GM06990 (cell line): ENCODE measurements at regions not wholly inside any gene's neighbourhood (a gene's known extent, or its start where the extent isn't known, plus 50 kb on each side); places are given as distances from the start of the nearest gene placed in this dataset.
A peak's percentile ranks its signal among the peaks of the same experiment; 100 is the strongest.
"Not testable (repeated sequence)": the region's sequence is repeated elsewhere in the genome, so short reads cannot be mapped to it uniquely, and the experiment has no call there.

Experiments used
- DNase-seq: peaks from one replicate; pipeline ENCODE4 v3.0.0-alpha.2; 2011; ENCODE audit not compliant: insufficient read length; ENCODE audit errors: extremely low read depth
- H3K27me3 ChIP-seq: replicated peaks from 2 replicates; pipeline ENCODE4 v1.6.0; 2011; ENCODE audit warnings: low read length; ENCODE audit not compliant: control insufficient read depth, insufficient read depth
- H3K36me3 ChIP-seq: 2 replicates; pipeline ENCODE4 v1.5.1; 2011; ENCODE audit warnings: low read length; ENCODE audit not compliant: control insufficient read depth, insufficient read depth
- H3K4me3 ChIP-seq: replicated peaks from 2 replicates; pipeline ENCODE4 v1.5.1; 2011; ENCODE audit warnings: low read depth, mild to moderate bottlenecking, control low read depth, low read length
- TF ChIP-seq, protein P1 (sequence below): IDR thresholded peaks from 2 replicates; pipeline ENCODE4 v1.5.1; 2011; ENCODE audit warnings: low read length, control low read depth, mild to moderate bottlenecking, inconsistent platforms; ENCODE audit not compliant: insufficient read depth, poor library complexity, severe bottlenecking

DNA sequence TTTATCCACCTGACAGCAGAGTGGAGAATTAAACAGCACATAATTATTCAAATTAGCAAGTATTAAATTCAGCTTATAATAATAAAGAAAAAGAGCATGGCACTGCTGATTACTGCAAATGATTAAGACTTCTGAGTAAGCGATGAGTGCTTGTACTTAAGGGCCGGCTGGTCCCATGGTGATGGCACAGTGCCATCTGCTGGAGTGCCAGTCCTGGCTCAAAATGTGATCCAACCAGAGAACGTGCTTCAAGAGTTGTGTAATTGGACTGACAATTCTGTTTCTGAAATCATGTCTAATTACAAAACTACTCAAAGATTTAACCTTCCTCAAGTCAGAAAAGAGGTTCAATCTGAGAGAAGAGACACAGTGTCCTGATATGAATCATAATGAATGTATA, 181.6 kb upstream of the RGS17 start:
- Histone ChIP-seq H3K27me3 (no peaks in the 10 kb centered on the region), H3K4me3 (no peak overlapping the region), H3K36me3 (no peaks in the 10 kb centered on the region)
- DNase-seq = peak; percentile 13
- TF ChIP-seq, protein P1, sequence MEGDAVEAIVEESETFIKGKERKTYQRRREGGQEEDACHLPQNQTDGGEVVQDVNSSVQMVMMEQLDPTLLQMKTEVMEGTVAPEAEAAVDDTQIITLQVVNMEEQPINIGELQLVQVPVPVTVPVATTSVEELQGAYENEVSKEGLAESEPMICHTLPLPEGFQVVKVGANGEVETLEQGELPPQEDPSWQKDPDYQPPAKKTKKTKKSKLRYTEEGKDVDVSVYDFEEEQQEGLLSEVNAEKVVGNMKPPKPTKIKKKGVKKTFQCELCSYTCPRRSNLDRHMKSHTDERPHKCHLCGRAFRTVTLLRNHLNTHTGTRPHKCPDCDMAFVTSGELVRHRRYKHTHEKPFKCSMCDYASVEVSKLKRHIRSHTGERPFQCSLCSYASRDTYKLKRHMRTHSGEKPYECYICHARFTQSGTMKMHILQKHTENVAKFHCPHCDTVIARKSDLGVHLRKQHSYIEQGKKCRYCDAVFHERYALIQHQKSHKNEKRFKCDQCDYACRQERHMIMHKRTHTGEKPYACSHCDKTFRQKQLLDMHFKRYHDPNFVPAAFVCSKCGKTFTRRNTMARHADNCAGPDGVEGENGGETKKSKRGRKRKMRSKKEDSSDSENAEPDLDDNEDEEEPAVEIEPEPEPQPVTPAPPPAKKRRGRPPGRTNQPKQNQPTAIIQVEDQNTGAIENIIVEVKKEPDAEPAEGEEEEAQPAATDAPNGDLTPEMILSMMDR = peak; percentile 72

GRCh38 chr6:153309651-153310050, 178.6 kb upstream of the RGS17 start:
- H3K27me3 ChIP-seq = no peaks in the 10 kb centered on the region
- H3K36me3 ChIP-seq = no peaks in the 10 kb centered on the region
- no peak overlapping the region for H3K4me3 ChIP-seq
- DNase-seq = no peak
- TF ChIP-seq, protein P1 = no peak

- no peaks in the 10 kb centered on the region for H3K27me3 ChIP-seq
- H3K36me3 ChIP-seq = no peaks in the 10 kb centered on the region
- no peak overlapping the region for H3K4me3 ChIP-seq
- no peak for DNase-seq
- TF ChIP-seq, protein P1 = no peak
These were observed 171.1 kb upstream of the RGS17 start for GRCh38 chr6:153302133-153302532.

GRCh38 chr6:153301602-153302001, 170.5 kb upstream of the RGS17 start:
- H3K27me3 ChIP-seq = no peaks in the 10 kb centered on the region
- no peak overlapping the region for H3K4me3 ChIP-seq
- H3K36me3 ChIP-seq = no peaks in the 10 kb centered on the region
- TF ChIP-seq, protein P1 = no peak
- DNase-seq = peak; percentile 9

DNA sequence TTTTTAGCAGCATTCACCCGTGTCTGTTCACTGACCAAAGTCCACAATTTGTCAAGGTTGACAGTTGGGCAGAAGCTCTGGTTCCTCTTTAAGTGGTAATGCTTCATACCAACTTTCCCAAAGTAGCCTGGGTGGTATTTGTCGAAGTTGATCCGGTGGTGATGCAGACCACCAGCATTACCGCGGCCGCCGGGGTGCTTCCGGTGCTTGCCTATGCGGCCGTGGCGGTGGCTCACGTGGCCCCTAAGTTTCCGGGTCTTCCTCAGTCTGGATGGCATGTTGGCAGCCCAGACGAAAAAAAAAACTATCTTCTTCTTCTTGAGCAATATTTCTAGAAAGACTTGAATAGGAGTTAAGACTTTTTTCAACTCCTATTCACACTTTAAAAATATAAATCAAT, 151.4 kb upstream of the RGS17 start:
- DNase-seq, H3K36me3 ChIP-seq, H3K4me3 ChIP-seq, H3K27me3 ChIP-seq: not testable (repeated sequence)

DNA sequence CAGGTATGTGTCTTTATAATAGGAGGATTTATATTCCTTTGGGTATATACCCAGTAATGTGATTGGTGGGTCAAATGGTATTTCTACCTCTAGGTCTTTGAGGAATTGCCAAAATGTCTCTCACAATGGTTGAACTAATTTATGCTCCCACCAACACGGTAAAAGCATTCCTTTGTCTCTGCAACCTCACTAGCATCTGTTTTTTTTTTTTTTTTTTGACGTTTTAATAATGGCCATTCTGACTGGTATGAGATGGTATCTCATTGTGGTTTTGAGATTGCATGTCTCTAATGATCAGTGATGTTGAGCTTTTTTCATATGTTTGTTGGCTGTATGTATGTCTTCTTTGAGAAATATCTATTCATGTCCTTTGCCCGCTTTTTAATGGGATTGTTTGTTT, 144.9 kb upstream of the RGS17 start:
- H3K27me3 ChIP-seq = no peaks in the 10 kb centered on the region; the same call in 1 of the 2 replicates
- DNase-seq = no peak
- no peaks in the 10 kb centered on the region for H3K36me3 ChIP-seq
- TF ChIP-seq, protein P1 = no peak
- H3K4me3 ChIP-seq = no peak overlapping the region
